Peyer's patch (tissue), 4 donors: ENCODE measurements at regions not wholly inside any gene's neighbourhood (a gene's known extent, or its start where the extent isn't known, plus 50 kb on each side); places are given as distances from the start of the nearest gene placed in this dataset.

Source experiments
- DNase-seq, 3 donors: peaks; one replicate each; pipeline ENCODE4 v3.0.0-alpha.2; 2017 to 2019
- H3K27ac ChIP-seq, 4 donors: fragments of 200-600 bp; sonication (generic); one replicate each; pipeline ENCODE4 v1.5.1; 2016 to 2019
- H3K27me3 ChIP-seq, 2 donors: fragments of 200-600 bp; sonication (generic); one replicate each; pipeline ENCODE4 v1.5.1; 2019
- H3K36me3 ChIP-seq, 3 donors: fragments of 200-600 bp; sonication (generic); one replicate each; pipeline ENCODE4 v1.5.1; 2016 to 2019
- H3K4me1 ChIP-seq, 4 donors: fragments of 200-600 bp; sonication (generic); one replicate each; pipeline ENCODE4 v1.5.1; 2016 to 2019
- H3K4me3 ChIP-seq, 4 donors: fragments of 200-600 bp; sonication (generic); 1 replicate in 3 of 4; 2 replicates in 1 of 4; pipeline ENCODE4 v1.5.1; 2016 to 2019; ENCODE audit warnings: mild to moderate bottlenecking in 1 of 4
- H3K9me3 ChIP-seq, 4 donors: fragments of 200-600 bp; sonication (generic); one replicate each; pipeline ENCODE4 v1.5.1; 2016 to 2019; ENCODE audit warnings: mild to moderate bottlenecking in 1 of 4
- CTCF ChIP-seq, 6 experiments: fragments of 450-650 bp in 4 of 6; fragments of 200-600 bp in 2 of 6; sonication (generic) in 1 of 6; IDR thresholded peaks; one replicate each; pipeline ENCODE4 v1.5.1; 2017 to 2019; ENCODE audit warnings: antibody characterized with exemption in 6 of 6, mild to moderate bottlenecking in 3 of 6, moderate library complexity in 1 of 6
- POLR2A ChIP-seq, 2 donors: fragments of 450-650 bp; IDR thresholded peaks; one replicate each; pipeline ENCODE4 v1.5.1; 2017; ENCODE audit warnings: antibody characterized with exemption in 2 of 2, mild to moderate bottlenecking in 2 of 2, moderate library complexity in 2 of 2

GRCh38 chr5:171595801-171596231, 176.4 kb downstream of the FGF18 start:
- Histone ChIP-seq H3K4me3 (no peak overlapping the region), H3K36me3 (no peaks in the 10 kb centered on the region), H3K27me3 (no peaks in the 10 kb centered on the region), H3K9me3 (no peaks in the 10 kb centered on the region), H3K27ac (no peak overlapping the region), H3K4me1 (no peaks in the 10 kb centered on the region)
- no peak for DNase-seq
- TF ChIP-seq CTCF (IDR thresholded peaks at IDR 0.05) (no peak), POLR2A (IDR thresholded peaks at IDR 0.05) (no peak)

GRCh38 chr5:171596391-171596878, 177.0 kb downstream of the FGF18 start:
- no peak for TF ChIP-seq CTCF (IDR thresholded peaks at IDR 0.05)
- no peak for TF ChIP-seq POLR2A (IDR thresholded peaks at IDR 0.05)
- Histone ChIP-seq H3K4me3 (no peak overlapping the region), H3K27ac (no peak overlapping the region), H3K36me3 (no peaks in the 10 kb centered on the region), H3K9me3 (no peaks in the 10 kb centered on the region), H3K27me3 (no peaks in the 10 kb centered on the region), H3K4me1 (no peaks in the 10 kb centered on the region)
- DNase-seq, result no peak

GRCh38 chr5:171597946-171598640, 178.6 kb downstream of the FGF18 start:
- Histone ChIP-seq H3K27ac (no peak overlapping the region), H3K4me1 (no peaks in the 10 kb centered on the region), H3K4me3 (no peak overlapping the region), H3K36me3 (no peaks in the 10 kb centered on the region), H3K9me3 (no peaks in the 10 kb centered on the region), H3K27me3 (no peaks in the 10 kb centered on the region)
- no peak for TF ChIP-seq CTCF (IDR thresholded peaks at IDR 0.05)
- TF ChIP-seq POLR2A (IDR thresholded peaks at IDR 0.05), result no peak
- no peak for DNase-seq

GRCh38 chr5:171598641-171599152, 179.2 kb downstream of the FGF18 start:
- H3K9me3 ChIP-seq, result no peaks in the 10 kb centered on the region

GRCh38 chr5:171599411-171599810, 180.0 kb downstream of the FGF18 start:
- TF ChIP-seq CTCF (IDR thresholded peaks at IDR 0.05) (no peak), POLR2A (IDR thresholded peaks at IDR 0.05) (no peak)
- no peak overlapping the region for H3K27ac ChIP-seq
- H3K4me3 ChIP-seq, result no peak overlapping the region

More at GRCh38 chr5:171598641-171599152, 179.2 kb downstream of the FGF18 start:
- Histone ChIP-seq H3K27ac (no peak overlapping the region), H3K4me1 (no peaks in the 10 kb centered on the region), H3K27me3 (no peaks in the 10 kb centered on the region), H3K36me3 (no peaks in the 10 kb centered on the region), H3K4me3 (no peak overlapping the region)
- TF ChIP-seq CTCF (IDR thresholded peaks at IDR 0.05), result no peak
- TF ChIP-seq POLR2A (IDR thresholded peaks at IDR 0.05), result no peak
- no peak for DNase-seq

More at GRCh38 chr5:171599411-171599810, 180.0 kb downstream of the FGF18 start:
- no peaks in the 10 kb centered on the region for H3K4me1 ChIP-seq
- H3K9me3 ChIP-seq, result no peaks in the 10 kb centered on the region
- H3K27me3 ChIP-seq, result no peaks in the 10 kb centered on the region
- H3K36me3 ChIP-seq, result no peaks in the 10 kb centered on the region
- DNase-seq, result no peak
